Superior temporal gyrus (tissue), 1 donor: ENCODE measurements at regions not wholly inside any gene's neighbourhood (a gene's known extent, or its start where the extent isn't known, plus 50 kb on each side); places are given as distances from the start of the nearest gene placed in this dataset.

Experiments
- DNase-seq: peaks from one replicate; pipeline ENCODE4 v3.0.0-alpha.2; 2016; ENCODE audit errors: extremely low spot score

GRCh38 chr4:153988492-153989363 is 199.8 kb upstream of the SFRP2 start:
- no peak for DNase-seq

GRCh38 chr4:153987291-153987690 is 198.4 kb upstream of the SFRP2 start:
- DNase-seq: no peak

DNA sequence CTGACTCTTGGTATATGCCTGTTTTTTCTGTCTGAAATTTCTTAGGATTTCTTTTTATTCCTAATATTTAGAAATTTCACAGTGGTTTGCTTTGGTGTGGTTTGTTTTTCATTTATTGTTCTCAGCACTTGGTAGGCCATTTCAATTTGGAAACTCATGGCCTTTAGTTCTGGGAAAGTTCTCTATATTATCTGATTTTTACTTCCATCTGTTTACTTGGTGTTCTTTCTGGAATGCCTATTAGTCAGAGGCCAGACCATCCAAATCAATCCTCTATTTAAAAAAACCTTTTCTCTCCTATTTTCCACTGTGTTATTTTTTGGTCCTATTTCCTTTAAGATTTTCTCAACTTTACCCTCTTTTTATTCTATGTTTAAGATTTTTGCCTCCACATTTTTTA is 188.1 kb upstream of the SFRP2 start:
- no peak for DNase-seq

- DNase-seq: no peak
Observed at GRCh38 chr4:153974452-153974851, 185.6 kb upstream of the SFRP2 start.

DNA sequence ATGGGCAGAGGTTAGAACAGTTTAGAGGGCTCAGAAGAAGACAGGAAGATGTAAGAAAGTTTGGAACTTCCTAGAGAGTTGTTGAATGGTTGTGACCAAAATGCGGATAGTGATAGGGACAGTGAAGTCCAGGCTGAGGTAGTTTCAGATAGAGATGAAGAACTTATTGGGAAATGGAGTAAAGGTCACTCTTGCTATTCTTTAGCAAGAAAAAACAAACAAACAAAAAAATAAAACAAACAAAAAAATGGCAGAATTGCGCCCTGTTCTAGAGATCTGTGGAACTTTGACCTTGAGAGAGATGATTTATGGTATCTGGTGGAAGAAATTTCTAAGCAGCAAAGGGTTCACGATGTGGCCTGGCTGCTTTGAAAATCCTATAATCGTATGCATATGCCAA is 185.1 kb upstream of the SFRP2 start:
- no peak for DNase-seq

GRCh38 chr4:153971899-153972298 is 183.0 kb upstream of the SFRP2 start:
- DNase-seq: no peak

DNA sequence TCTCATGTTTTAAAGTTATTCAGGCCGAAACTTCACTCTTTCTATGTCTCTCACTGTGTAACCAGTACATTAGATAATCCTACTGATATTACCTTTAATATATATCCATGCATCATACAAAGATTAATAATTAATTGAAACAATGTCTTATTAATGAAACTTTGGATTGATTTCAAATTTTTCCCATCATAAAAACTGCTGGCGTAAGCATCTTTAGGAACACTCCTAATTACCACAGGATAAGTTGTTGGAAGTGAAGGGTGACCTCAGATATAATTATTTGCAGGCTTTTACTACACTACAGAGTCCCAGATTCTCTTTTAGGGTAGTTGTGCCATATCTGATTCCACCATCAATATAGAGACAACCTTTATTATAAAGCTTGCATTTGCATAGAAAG is 181.3 kb upstream of the SFRP2 start:
- DNase-seq: no peak

- DNase-seq: no peak
Observed at GRCh38 chr4:153969542-153969941, 180.7 kb upstream of the SFRP2 start.

DNA sequence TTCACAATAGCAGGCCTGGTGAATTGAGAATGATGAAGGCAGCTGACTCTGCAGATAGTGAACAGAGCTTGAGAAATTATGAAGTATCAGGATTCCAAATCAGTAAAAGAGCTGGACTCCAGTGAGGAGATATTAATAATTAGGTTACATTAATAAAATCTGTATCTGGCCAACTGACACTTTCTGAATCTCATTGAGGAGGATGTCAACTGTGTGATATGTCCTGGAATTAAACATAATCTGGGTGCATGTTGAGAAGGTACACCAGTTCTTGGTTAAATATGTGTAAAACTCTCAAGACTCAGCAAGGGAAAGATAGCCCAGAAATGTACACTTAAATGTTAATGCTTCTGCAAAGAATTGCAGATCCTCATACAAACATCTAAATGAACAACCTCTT is 177.8 kb upstream of the SFRP2 start:
- DNase-seq: no peak

- no peak for DNase-seq
Observed at GRCh38 chr4:153963216-153963615, 174.3 kb upstream of the SFRP2 start.

- DNase-seq: no peak
Observed at GRCh38 chr4:153962311-153963039, 173.6 kb upstream of the SFRP2 start.

DNA sequence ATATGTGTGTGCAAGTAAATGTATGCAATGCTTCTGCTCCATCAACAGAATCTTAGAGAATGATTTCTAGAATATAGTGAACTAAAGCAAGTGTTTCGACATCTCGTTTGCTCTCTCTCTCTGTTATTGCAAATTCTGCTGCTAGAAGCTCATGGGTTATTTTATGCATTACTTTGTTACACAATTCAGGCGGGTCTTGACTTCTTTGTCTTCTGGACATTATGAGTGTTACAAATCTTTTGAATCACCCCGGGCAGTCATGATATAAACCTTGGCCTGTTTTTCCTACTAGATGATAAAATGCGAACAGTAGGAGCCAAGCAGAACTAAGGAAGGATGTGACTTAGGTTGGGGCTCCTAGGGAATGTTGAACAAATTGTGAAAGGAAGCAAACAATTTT is 166.4 kb upstream of the SFRP2 start:
- no peak for DNase-seq

DNA sequence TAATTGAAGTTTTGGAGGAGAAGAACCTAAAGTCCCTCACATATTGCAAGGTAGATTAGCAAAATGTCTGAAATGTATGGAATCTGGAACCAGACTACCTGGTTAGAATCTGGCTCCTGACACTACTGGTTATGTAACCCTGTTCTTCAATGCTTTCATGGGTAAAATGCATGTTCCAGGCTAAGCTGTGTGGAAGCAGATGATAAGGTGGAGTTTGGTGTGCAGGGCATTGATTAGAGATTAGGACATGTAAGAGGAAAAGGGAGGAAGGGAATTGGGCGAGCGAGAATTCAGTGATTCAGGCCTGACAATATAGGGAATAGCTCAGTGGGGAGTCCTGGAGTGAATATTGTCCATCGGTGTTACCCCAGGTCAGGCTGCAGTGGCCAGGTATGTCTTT is 165.8 kb upstream of the SFRP2 start:
- no peak for DNase-seq

- DNase-seq: no peak
Observed at GRCh38 chr4:153950100-153950979, 161.5 kb upstream of the SFRP2 start.

- no peak for DNase-seq
Observed at GRCh38 chr4:153948041-153948440, 159.2 kb upstream of the SFRP2 start.

DNA sequence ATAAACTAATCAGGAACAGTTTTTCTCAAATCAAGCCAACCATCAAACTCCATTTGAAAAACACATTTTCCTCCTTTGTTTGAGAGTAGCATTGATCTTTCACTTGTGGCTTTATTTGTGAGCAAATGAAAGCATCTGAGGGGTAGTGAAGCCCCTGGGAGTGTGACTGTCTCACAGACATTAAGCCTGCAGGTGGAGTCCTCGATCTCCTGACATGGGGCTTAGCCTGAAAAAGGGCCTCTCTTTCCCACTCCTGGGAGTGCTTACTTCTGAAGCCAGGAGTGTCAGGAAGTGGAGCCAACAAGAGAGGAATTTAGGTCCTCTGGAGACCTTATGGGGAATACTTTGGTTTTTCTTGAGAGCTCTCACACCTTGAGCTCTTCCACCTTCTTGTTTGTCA is 158.2 kb upstream of the SFRP2 start:
- DNase-seq: no peak

GRCh38 chr4:153945704-153946103 is 156.8 kb upstream of the SFRP2 start:
- DNase-seq: no peak

DNA sequence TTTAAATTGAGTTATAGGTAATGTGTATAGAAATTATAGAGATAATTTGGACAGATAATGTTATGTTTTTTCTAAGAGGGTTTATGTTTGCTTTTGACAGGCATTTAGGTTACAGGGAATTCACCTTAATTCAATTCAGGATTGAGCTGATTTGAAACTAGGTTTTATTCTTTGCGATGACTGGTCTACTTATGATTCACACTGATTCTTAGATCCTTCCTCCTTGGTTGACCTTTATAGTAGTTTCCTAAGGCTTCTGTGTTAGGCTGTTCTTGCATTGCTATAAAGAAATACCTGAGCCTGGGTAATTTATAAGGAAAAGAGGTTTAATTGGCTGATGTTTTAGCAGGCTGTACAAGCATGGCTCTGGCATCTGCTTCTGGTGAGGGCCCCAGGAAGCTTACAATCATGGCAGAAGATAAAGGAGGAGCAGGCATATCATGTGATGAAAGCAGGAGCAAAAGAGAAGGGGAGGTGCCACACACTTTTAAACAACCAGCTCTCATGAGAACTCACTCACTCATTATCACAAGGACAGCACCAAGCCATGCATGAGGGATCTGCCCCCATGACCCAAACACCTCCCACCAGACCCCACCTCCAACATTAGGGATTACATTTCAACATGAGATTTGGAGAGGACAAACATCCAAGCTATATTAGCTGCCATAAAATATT is 155.0 kb upstream of the SFRP2 start:
- DNase-seq: no peak

DNA sequence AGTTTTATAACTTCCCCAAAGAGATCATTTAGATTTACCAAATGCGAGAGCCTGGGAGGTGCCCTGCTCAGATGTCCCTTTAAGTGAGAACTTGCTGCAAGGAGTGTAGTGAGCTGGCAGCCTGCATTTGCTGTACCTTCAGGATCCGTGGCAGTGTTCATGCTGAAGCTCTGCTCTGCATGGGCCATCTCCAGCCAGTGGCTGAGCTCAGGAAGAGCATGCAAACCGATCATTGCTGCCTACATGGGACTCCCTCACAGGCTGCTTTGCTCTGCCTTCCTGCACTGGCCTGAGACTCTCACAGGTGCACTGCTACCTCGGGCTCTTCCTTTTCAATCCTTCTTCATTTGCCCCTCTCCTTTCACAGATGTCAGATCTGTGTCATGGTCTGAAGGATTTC is 152.0 kb upstream of the SFRP2 start:
- no peak for DNase-seq

DNA sequence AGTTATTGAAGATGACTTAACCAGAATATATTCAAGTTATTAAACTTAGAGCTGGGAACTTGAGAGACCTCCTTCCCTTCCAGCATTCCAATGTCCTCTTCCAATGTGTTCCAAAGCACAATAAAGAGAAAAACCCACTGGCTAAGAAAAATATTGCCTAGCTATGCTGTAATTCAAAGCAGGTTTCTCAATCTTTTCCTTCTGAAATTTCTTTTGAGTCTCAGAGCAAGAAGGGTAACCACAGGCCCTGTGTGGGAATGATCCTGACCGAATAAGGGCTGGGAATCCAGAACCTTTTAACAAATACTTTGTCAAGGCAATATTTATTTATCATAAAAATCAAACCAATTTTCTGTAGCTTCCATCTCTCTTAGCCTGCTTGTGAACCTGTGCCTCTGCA is 150.7 kb upstream of the SFRP2 start:
- no peak for DNase-seq

- DNase-seq: no peak
Observed at GRCh38 chr4:153938994-153939393, 150.1 kb upstream of the SFRP2 start.

GRCh38 chr4:153937289-153937688 is 148.4 kb upstream of the SFRP2 start:
- no peak for DNase-seq
